ENCODE measurements at regions not wholly inside any gene's neighbourhood (a gene's known extent, or its start where the extent isn't known, plus 50 kb on each side); places are given as distances from the start of the nearest gene placed in this dataset.

- no peak overlapping the region for H3K27ac ChIP-seq
- intact Hi-C loops (cut with DNase I), result no loop called here
- ATAC-seq, result no peak
These were observed 113.6 kb downstream of the POLR2M start for GRCh38 chr15:57820119-57820518.

DNA sequence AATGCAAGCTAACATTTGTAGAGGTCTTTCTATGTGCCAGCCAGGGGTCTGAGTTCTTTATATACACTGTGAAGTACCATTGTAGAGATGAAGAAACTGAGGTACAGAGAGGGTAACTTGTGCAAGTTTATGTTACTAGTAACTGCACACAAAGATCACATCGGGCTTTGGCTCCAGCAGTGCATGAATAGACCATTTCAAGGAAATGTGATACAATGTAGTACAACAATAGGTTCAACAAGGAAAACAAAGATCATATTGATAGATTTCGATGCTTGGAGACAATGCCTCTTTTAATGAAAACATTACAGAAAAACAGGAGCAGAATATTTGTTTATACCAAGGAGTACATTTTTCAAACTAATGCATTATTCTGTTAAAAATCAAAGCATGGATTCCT, 115.3 kb downstream of the POLR2M start:
- intact Hi-C loops (cut with DNase I), result no loop called here
- H3K9me3 ChIP-seq, result no peaks in the 10 kb centered on the region
- no peak overlapping the region for H3K4me3 ChIP-seq
- DNase-seq (no peak), ATAC-seq (no peak)
- no peaks in the 10 kb centered on the region for H3K4me1 ChIP-seq
- no peaks in the 10 kb centered on the region for H3K36me3 ChIP-seq
- TF ChIP-seq, protein P1, sequence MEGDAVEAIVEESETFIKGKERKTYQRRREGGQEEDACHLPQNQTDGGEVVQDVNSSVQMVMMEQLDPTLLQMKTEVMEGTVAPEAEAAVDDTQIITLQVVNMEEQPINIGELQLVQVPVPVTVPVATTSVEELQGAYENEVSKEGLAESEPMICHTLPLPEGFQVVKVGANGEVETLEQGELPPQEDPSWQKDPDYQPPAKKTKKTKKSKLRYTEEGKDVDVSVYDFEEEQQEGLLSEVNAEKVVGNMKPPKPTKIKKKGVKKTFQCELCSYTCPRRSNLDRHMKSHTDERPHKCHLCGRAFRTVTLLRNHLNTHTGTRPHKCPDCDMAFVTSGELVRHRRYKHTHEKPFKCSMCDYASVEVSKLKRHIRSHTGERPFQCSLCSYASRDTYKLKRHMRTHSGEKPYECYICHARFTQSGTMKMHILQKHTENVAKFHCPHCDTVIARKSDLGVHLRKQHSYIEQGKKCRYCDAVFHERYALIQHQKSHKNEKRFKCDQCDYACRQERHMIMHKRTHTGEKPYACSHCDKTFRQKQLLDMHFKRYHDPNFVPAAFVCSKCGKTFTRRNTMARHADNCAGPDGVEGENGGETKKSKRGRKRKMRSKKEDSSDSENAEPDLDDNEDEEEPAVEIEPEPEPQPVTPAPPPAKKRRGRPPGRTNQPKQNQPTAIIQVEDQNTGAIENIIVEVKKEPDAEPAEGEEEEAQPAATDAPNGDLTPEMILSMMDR (IDR thresholded peaks at IDR 0.05), result no peak
- no peaks in the 10 kb centered on the region for H3K27me3 ChIP-seq
- H3K27ac ChIP-seq, result no peak overlapping the region

More at GRCh38 chr15:57820119-57820518, 113.6 kb downstream of the POLR2M start:
- Histone ChIP-seq H3K36me3 (no peaks in the 10 kb centered on the region), H3K27me3 (no peaks in the 10 kb centered on the region), H3K4me3 (no peak overlapping the region), H3K9me3 (no peaks in the 10 kb centered on the region), H3K4me1 (no peaks in the 10 kb centered on the region)
- TF ChIP-seq, protein P1 (IDR thresholded peaks at IDR 0.05), result no peak
- DNase-seq, result no peak

- Histone ChIP-seq H3K4me3 (no peak overlapping the region), H3K27ac (no peak overlapping the region), H3K9me3 (no peaks in the 10 kb centered on the region), H3K4me1 (no peaks in the 10 kb centered on the region), H3K36me3 (no peaks in the 10 kb centered on the region), H3K27me3 (no peaks in the 10 kb centered on the region)
- ATAC-seq (no peak), DNase-seq (peak in 2 of 4 donors; percentile 88 to 93)
- TF ChIP-seq, protein P1 (IDR thresholded peaks at IDR 0.05), result no peak
- intact Hi-C loops (cut with DNase I), result no loop called here
These were observed 116.9 kb downstream of the POLR2M start for GRCh38 chr15:57823325-57823882.

- DNase-seq (no peak), ATAC-seq (no peak)
- H3K27ac ChIP-seq, result no peak overlapping the region
- intact Hi-C loops (cut with DNase I), result no loop called here
- no peaks in the 10 kb centered on the region for H3K9me3 ChIP-seq
- H3K4me1 ChIP-seq, result no peaks in the 10 kb centered on the region
- no peaks in the 10 kb centered on the region for H3K36me3 ChIP-seq
- H3K27me3 ChIP-seq, result no peaks in the 10 kb centered on the region
- no peak overlapping the region for H3K4me3 ChIP-seq
- TF ChIP-seq, protein P1 (IDR thresholded peaks at IDR 0.05), result no peak
These were observed 117.7 kb downstream of the POLR2M start for GRCh38 chr15:57824186-57824585.

DNA sequence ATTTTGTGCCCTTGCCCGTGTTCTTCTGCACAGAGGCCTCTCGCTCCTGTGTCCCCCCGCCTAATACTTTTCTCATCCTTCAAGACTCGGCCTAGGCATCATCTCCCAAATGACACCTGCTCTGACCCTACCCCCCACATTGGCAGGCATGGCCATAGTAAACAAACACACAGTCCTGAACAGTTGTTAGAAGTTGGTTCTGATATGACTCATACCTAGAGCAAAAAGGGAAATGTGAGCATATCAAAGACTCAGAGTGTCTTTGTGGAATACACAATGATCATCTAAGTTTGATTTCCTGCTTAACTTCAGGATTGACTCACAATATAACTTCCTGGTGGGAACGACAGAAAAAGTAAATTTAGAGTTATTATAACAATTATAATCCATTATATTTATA, 120.5 kb downstream of the POLR2M start:
- Histone ChIP-seq H3K27ac (no peak overlapping the region), H3K9me3 (no peaks in the 10 kb centered on the region), H3K4me1 (no peaks in the 10 kb centered on the region), H3K36me3 (no peaks in the 10 kb centered on the region), H3K4me3 (no peak overlapping the region), H3K27me3 (no peaks in the 10 kb centered on the region)
- TF ChIP-seq, protein P1 (IDR thresholded peaks at IDR 0.05), result no peak
- ATAC-seq (no peak), DNase-seq (no peak)
- intact Hi-C loops (cut with DNase I), result no loop called here

Data from left lung (tissue), 4 donors.